ENCODE measurements at regions not wholly inside any gene's neighbourhood (a gene's known extent, or its start where the extent isn't known, plus 50 kb on each side); places are given as distances from the start of the nearest gene placed in this dataset.

DNA sequence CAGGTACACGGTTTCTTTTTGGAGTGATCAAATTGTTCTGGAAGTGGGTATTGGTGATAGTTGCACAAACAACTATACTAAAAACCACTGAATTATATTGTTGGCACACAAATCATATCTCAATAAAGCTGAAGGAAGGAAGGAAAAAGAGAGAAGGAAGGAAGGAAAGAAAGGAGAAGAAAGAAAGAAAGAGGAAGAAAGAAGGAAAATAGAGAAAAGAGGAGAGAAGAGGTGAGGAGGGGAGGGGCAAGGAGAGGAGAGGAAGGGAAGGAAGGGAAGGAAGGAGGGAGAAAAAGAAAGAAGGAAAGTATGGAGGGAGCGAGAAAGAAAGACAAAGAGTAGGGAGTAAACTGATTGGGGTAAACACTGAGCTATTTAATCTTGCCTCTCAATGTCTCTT lies 77.9 kb upstream of the TSC22D2 start:
- H3K4me2 ChIP-seq (ENCODE audit: control insufficient read depth, extremely low read depth, insufficient read depth, low read depth, low read length) = no peak overlapping the region
- no peak overlapping the region for H2AFZ ChIP-seq (ENCODE audit: control insufficient read depth, low read length)
- no peaks in the 10 kb centered on the region for H3K27me3 ChIP-seq (ENCODE audit: control insufficient read depth, extremely low read depth, insufficient read depth, low read length)
- peaks cover 27% of the 10 kb centered on the region for H3K4me1 ChIP-seq (ENCODE audit: control insufficient read depth, extremely low read depth, insufficient read depth, low read length)
- DNase-seq (ENCODE audit: low read depth, low spot score) = no peak
- H3K9ac ChIP-seq (ENCODE audit: control insufficient read depth, extremely low read depth, insufficient read depth, low read length) = no peak overlapping the region
- no peak for FAIRE-seq
- H4K20me1 ChIP-seq (ENCODE audit: control insufficient read depth, extremely low read depth, insufficient read depth, low read length) = no peaks in the 10 kb centered on the region
- dilution Hi-C loops (cut with MboI; ENCODE audit: extremely low pct_ligation_motif_present, low sequenced_read_pairs) = no loop called here
- no peak for TF ChIP-seq CTCF (optimal IDR thresholded peaks at IDR 0.05 in 1 of 3, IDR thresholded peaks at IDR 0.05 in 1 of 3, conservative IDR thresholded peaks at IDR 0.05 in 1 of 3; ENCODE audit: extremely low read depth in 1 of 3, insufficient read depth in 2 of 3, low read length in 3 of 3)
- no peak for TF ChIP-seq EZH2 (IDR thresholded peaks at IDR 0.05; ENCODE audit: low read length)
- H3K79me2 ChIP-seq (ENCODE audit: control insufficient read depth, insufficient read depth, low read length) = no peaks in the 10 kb centered on the region
- H3K4me3 ChIP-seq (ENCODE audit: control insufficient read depth in 2 of 3, extremely low read depth in 1 of 3, insufficient read depth in 2 of 3, low read depth in 1 of 3, low read length in 3 of 3) = no peak overlapping the region
- H3K36me3 ChIP-seq (ENCODE audit: control insufficient read depth in 2 of 2, extremely low read depth in 1 of 2, insufficient read depth in 2 of 2, low read length in 2 of 2) = no peaks in the 10 kb centered on the region
- no peaks in the 10 kb centered on the region for H3K9me1 ChIP-seq (ENCODE audit: control insufficient read depth, extremely low read depth, insufficient read depth, low read length)
- no peaks in the 10 kb centered on the region for H3K9me3 ChIP-seq (ENCODE audit: control insufficient read depth, low read depth, low read length)
- H3K27ac ChIP-seq (ENCODE audit: control insufficient read depth, insufficient read depth, low read length) = no peak overlapping the region

- H3K27ac ChIP-seq (ENCODE audit: control insufficient read depth, insufficient read depth, low read length) = no peak overlapping the region
Observed at GRCh38 chr3:150329408-150329807, 78.7 kb upstream of the TSC22D2 start.

More at GRCh38 chr3:150329408-150329807, 78.7 kb upstream of the TSC22D2 start:
- Histone ChIP-seq H3K4me1 (ENCODE audit: control insufficient read depth, extremely low read depth, insufficient read depth, low read length) (peaks cover 19% of the 10 kb centered on the region), H3K9me3 (ENCODE audit: control insufficient read depth, low read depth, low read length) (no peaks in the 10 kb centered on the region), H3K79me2 (ENCODE audit: control insufficient read depth, insufficient read depth, low read length) (no peaks in the 10 kb centered on the region), H3K9ac (ENCODE audit: control insufficient read depth, extremely low read depth, insufficient read depth, low read length) (no peak overlapping the region), H3K36me3 (ENCODE audit: control insufficient read depth in 2 of 2, extremely low read depth in 1 of 2, insufficient read depth in 2 of 2, low read length in 2 of 2) (no peaks in the 10 kb centered on the region), H2AFZ (ENCODE audit: control insufficient read depth, low read length) (no peak overlapping the region), H3K4me3 (ENCODE audit: control insufficient read depth in 2 of 3, extremely low read depth in 1 of 3, insufficient read depth in 2 of 3, low read depth in 1 of 3, low read length in 3 of 3) (no peak overlapping the region), H3K9me1 (ENCODE audit: control insufficient read depth, extremely low read depth, insufficient read depth, low read length) (no peaks in the 10 kb centered on the region), H3K27me3 (ENCODE audit: control insufficient read depth, extremely low read depth, insufficient read depth, low read length) (no peaks in the 10 kb centered on the region), H3K4me2 (ENCODE audit: control insufficient read depth, extremely low read depth, insufficient read depth, low read depth, low read length) (no peak overlapping the region), H4K20me1 (ENCODE audit: control insufficient read depth, extremely low read depth, insufficient read depth, low read length) (no peaks in the 10 kb centered on the region)
- no peak for FAIRE-seq
- TF ChIP-seq CTCF (optimal IDR thresholded peaks at IDR 0.05 in 1 of 3, IDR thresholded peaks at IDR 0.05 in 1 of 3, conservative IDR thresholded peaks at IDR 0.05 in 1 of 3; ENCODE audit: extremely low read depth in 1 of 3, insufficient read depth in 2 of 3, low read length in 3 of 3) (no peak), EZH2 (IDR thresholded peaks at IDR 0.05; ENCODE audit: low read length) (no peak)
- no peak for DNase-seq (ENCODE audit: low read depth, low spot score)
- dilution Hi-C loops (cut with MboI; ENCODE audit: extremely low pct_ligation_motif_present, low sequenced_read_pairs) = no loop called here
